H9 (cell line): ENCODE measurements at regions not wholly inside any gene's neighbourhood (a gene's known extent, or its start where the extent isn't known, plus 50 kb on each side); places are given as distances from the start of the nearest gene placed in this dataset.

ENCODE experiments used
- DNase-seq: peaks from one replicate; pipeline ENCODE4 v3.0.0-alpha.2; 2017
- H2AFZ ChIP-seq: one replicate; pipeline ENCODE4 v1.6.1; 2013; ENCODE audit warnings: mild to moderate bottlenecking, low read length, control low read depth, moderate library complexity
- H2AK5ac ChIP-seq: 2 replicates; pipeline ENCODE4 v1.6.1; 2013; ENCODE audit warnings: low read length, control low read depth, mixed read lengths; ENCODE audit not compliant: insufficient read length
- H2BK120ac ChIP-seq: one replicate; pipeline ENCODE4 v1.6.1; 2013; ENCODE audit warnings: low read depth, mild to moderate bottlenecking, low read length, control low read depth, inconsistent platforms; ENCODE audit not compliant: poor library complexity, severe bottlenecking
- H2BK12ac ChIP-seq: 2 replicates; pipeline ENCODE4 v1.6.1; 2013; ENCODE audit warnings: low read length, control low read depth, mixed read lengths, low read depth; ENCODE audit not compliant: insufficient read length
- H2BK15ac ChIP-seq: 2 replicates; pipeline ENCODE4 v1.6.1; 2013; ENCODE audit warnings: low read depth, low read length, control low read depth
- H2BK20ac ChIP-seq: one replicate; pipeline ENCODE4 v1.6.1; 2013; ENCODE audit warnings: low read depth, mild to moderate bottlenecking, low read length, control low read depth, inconsistent platforms; ENCODE audit not compliant: poor library complexity, severe bottlenecking
- H2BK5ac ChIP-seq: 2 replicates; pipeline ENCODE4 v1.6.1; 2013; ENCODE audit warnings: low read length, control low read depth, mixed read lengths; ENCODE audit not compliant: insufficient read length
- H3K14ac ChIP-seq: 2 replicates; pipeline ENCODE4 v1.6.1; 2013; ENCODE audit warnings: low read length, control low read depth; ENCODE audit not compliant: insufficient read depth
- H3K18ac ChIP-seq: 2 replicates; pipeline ENCODE4 v1.6.1; 2013; ENCODE audit warnings: low read depth, mild to moderate bottlenecking, mixed read lengths, low read length, control low read depth; ENCODE audit not compliant: insufficient read length
- H3K23ac ChIP-seq: 2 replicates; pipeline ENCODE4 v1.6.1; 2013; ENCODE audit warnings: low read length, control low read depth, mixed read lengths, low read depth; ENCODE audit not compliant: insufficient read length
- H3K23me2 ChIP-seq: 2 replicates; pipeline ENCODE4 v1.6.1; 2013; ENCODE audit warnings: low read depth, mild to moderate bottlenecking, mixed read lengths, low read length, control low read depth; ENCODE audit not compliant: insufficient read length, poor library complexity, severe bottlenecking
- H3K27ac ChIP-seq: 2 replicates; pipeline ENCODE4 v1.5.1; 2013; ENCODE audit warnings: low read length, control low read depth, mixed read lengths, low read depth; ENCODE audit not compliant: insufficient read length
- H3K27me3 ChIP-seq: 2 replicates; pipeline ENCODE4 v1.6.1; 2013; ENCODE audit warnings: low read length, control low read depth, inconsistent platforms; ENCODE audit not compliant: insufficient read depth
- H3K4ac ChIP-seq: 2 replicates; pipeline ENCODE4 v1.6.1; 2013; ENCODE audit warnings: low read depth, mild to moderate bottlenecking, control low read depth, inconsistent platforms, low read length, moderate library complexity
- H3K4me1 ChIP-seq: 2 replicates; pipeline ENCODE4 v1.6.1; 2013; ENCODE audit warnings: low read length, control low read depth, inconsistent platforms; ENCODE audit not compliant: insufficient read depth
- H3K4me2 ChIP-seq: 2 replicates; pipeline ENCODE4 v1.6.1; 2013; ENCODE audit warnings: low read length, control low read depth, mixed read lengths; ENCODE audit not compliant: insufficient read length, insufficient read depth
- H3K56ac ChIP-seq: 2 replicates; pipeline ENCODE4 v1.6.1; 2013; ENCODE audit warnings: low read depth, mild to moderate bottlenecking, mixed read lengths, low read length, control low read depth; ENCODE audit not compliant: insufficient read length
- H3K79me1 ChIP-seq: 2 replicates; pipeline ENCODE4 v1.6.1; 2013; ENCODE audit warnings: low read depth, mild to moderate bottlenecking, moderate library complexity, low read length, control low read depth, inconsistent platforms; ENCODE audit not compliant: insufficient read depth, poor library complexity, severe bottlenecking
- H3K79me2 ChIP-seq: 2 replicates; pipeline ENCODE4 v1.6.1; 2013; ENCODE audit warnings: low read length, control low read depth, inconsistent platforms; ENCODE audit not compliant: insufficient read depth
- H3K9ac ChIP-seq: 2 replicates; pipeline ENCODE4 v1.6.1; 2013; ENCODE audit warnings: low read length, control low read depth, mixed read lengths; ENCODE audit not compliant: insufficient read length; ENCODE audit errors: extremely low read depth
- H3K9me3 ChIP-seq: one replicate; pipeline ENCODE4 v1.6.1; 2013; ENCODE audit warnings: low read depth, low read length, inconsistent platforms; ENCODE audit not compliant: control insufficient read depth
- H3T11ph ChIP-seq: one replicate; pipeline ENCODE4 v1.6.1; 2013; ENCODE audit warnings: mild to moderate bottlenecking, low read length, control low read depth, inconsistent platforms
- H4K20me1 ChIP-seq: one replicate; pipeline ENCODE4 v1.6.1; 2013; ENCODE audit not compliant: control insufficient read depth, insufficient read length, insufficient read depth
- H4K5ac ChIP-seq: 2 replicates; pipeline ENCODE4 v1.6.1; 2013; ENCODE audit warnings: low read depth, mild to moderate bottlenecking, mixed read lengths, low read length, control low read depth; ENCODE audit not compliant: insufficient read length
- H4K8ac ChIP-seq: replicated peaks from 2 replicates; pipeline ENCODE4 v1.6.1; 2013; ENCODE audit warnings: low read length, control low read depth, mixed read lengths, low read depth; ENCODE audit not compliant: insufficient read length
- H4K91ac ChIP-seq: 2 replicates; pipeline ENCODE4 v1.6.1; 2013; ENCODE audit warnings: low read depth, mild to moderate bottlenecking, moderate library complexity, mixed read lengths, low read length, control low read depth; ENCODE audit not compliant: insufficient read length
- H3K27ac Mint-ChIP-seq, 3 experiments: 2 replicates in 2 of 3; 3 replicates in 1 of 3; pipeline ENCODE4 v1.8.0; 2020 to 2021; ENCODE audit warnings: mixed read lengths in 3 of 3, mild to moderate bottlenecking in 1 of 3, moderate library complexity in 1 of 3
- H3K27me3 Mint-ChIP-seq: 2 replicates; pipeline ENCODE4 v1.8.0; 2021; ENCODE audit warnings: low read depth, mild to moderate bottlenecking, moderate library complexity, mixed read lengths
- H3K36me3 Mint-ChIP-seq, 3 experiments: 2 replicates in 2 of 3; 3 replicates in 1 of 3; pipeline ENCODE4 v1.8.0; 2020 to 2021; ENCODE audit warnings: low read depth in 3 of 3, mixed read lengths in 3 of 3; ENCODE audit not compliant: insufficient read depth in 1 of 3
- H3K4me1 Mint-ChIP-seq, 2 experiments: 2 replicates each; pipeline ENCODE4 v1.8.0; 2020; ENCODE audit warnings: mixed read lengths in 2 of 2
- H3K4me3 Mint-ChIP-seq, 2 experiments: 2 replicates in 1 of 2; 3 replicates in 1 of 2; pipeline ENCODE4 v1.8.0; 2020 to 2021; ENCODE audit warnings: mild to moderate bottlenecking in 2 of 2, mixed read lengths in 2 of 2, moderate library complexity in 1 of 2
- H3K9me3 Mint-ChIP-seq, 2 experiments: 2 replicates in 1 of 2; 3 replicates in 1 of 2; pipeline ENCODE4 v1.8.0; 2020; ENCODE audit warnings: mild to moderate bottlenecking in 2 of 2, mixed read lengths in 2 of 2, moderate library complexity in 1 of 2
- CTCF ChIP-seq: fragments of 200-600 bp; sonication (generic); conservative IDR thresholded peaks from 3 replicates; pipeline ENCODE4 v1.8.0; 2021; ENCODE audit warnings: antibody characterized with exemption, mild to moderate bottlenecking
- WGBS: extraction: QIAGEN DNeasy Blood & Tissue Kit; methylation state at CpG from one replicate; pipeline ENCODE4 v1.1.7; 2013; ENCODE audit warnings: missing lambda C conversion rate, low lambda C conversion rate, mixed read lengths; ENCODE audit not compliant: insufficient read length; ENCODE audit errors: extremely low coverage; 5-methylcytosine and 5-hydroxymethylcytosine counted together

GRCh38 chr11:123365955-123366354, 64.1 kb upstream of the GRAMD1B start:
- Histone ChIP-seq H3K23me2 (no peaks in the 10 kb centered on the region), H4K91ac (no peak overlapping the region), H3K18ac (no peak overlapping the region), H2BK20ac (no peak overlapping the region), H3K9me3 (no peaks in the 10 kb centered on the region), H4K5ac (no peak overlapping the region), H2BK12ac (no peak overlapping the region), H3K4me2 (no peak overlapping the region), H2BK15ac (no peak overlapping the region), H3K79me1 (no peaks in the 10 kb centered on the region), H2AK5ac (no peak overlapping the region), H3K27me3 (no peaks in the 10 kb centered on the region; the same call in 1 of the 2 replicates), H3K4ac (no peak overlapping the region), H2BK5ac (no peak overlapping the region), H3K23ac (no peak overlapping the region), H3K56ac (no peak overlapping the region), H3K4me1 (no peaks in the 10 kb centered on the region), H4K8ac (no peak overlapping the region), H3K14ac (no peak overlapping the region), H2BK120ac (no peak overlapping the region), H2AFZ (no peak overlapping the region), H3K79me2 (no peaks in the 10 kb centered on the region), H3K27ac (no peak overlapping the region), H4K20me1 (no peaks in the 10 kb centered on the region), H3T11ph (no peak overlapping the region), H3K9ac (no peak overlapping the region)
- Mint-ChIP-seq H3K36me3 (no peaks in the 10 kb centered on the region; a peak in 1 of 7 replicates), H3K4me1 (peaks cover 26 to 27% of the 10 kb centered on the region in 2 experiments), H3K9me3 (no peaks in the 10 kb centered on the region), H3K27me3 (peaks cover 48% of the 10 kb centered on the region), H3K27ac (no peak overlapping the region), H3K4me3 (no peak overlapping the region)
- no peak for TF ChIP-seq CTCF
- WGBS = no CpG with 5 or more reads among the region's 2 CpGs
- DNase-seq = no peak
